ENCODE measurements at regions not wholly inside any gene's neighbourhood (a gene's known extent, or its start where the extent isn't known, plus 50 kb on each side); places are given as distances from the start of the nearest gene placed in this dataset.

DNA sequence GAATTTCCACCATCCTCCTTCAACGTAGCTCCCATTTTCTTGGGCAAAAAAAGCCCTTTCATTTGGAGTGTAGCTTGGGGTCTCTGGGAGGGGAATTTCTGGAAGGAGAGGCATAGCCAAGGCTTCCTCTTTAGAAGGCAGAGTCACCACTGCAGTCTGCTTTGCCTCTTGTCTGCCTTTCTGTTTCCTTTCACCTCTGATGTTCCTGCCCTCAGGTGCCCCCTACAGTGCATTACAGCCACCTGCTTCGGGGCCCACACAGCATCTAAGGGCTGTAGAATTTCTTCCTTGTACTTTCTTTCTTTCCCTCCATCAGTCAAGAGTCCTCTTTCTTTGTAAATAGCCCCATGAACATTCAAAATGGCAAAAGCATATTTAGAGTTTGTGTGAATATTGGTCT lies 1313.9 kb downstream of the TMEM121 start:
- TF ChIP-seq, protein P1, sequence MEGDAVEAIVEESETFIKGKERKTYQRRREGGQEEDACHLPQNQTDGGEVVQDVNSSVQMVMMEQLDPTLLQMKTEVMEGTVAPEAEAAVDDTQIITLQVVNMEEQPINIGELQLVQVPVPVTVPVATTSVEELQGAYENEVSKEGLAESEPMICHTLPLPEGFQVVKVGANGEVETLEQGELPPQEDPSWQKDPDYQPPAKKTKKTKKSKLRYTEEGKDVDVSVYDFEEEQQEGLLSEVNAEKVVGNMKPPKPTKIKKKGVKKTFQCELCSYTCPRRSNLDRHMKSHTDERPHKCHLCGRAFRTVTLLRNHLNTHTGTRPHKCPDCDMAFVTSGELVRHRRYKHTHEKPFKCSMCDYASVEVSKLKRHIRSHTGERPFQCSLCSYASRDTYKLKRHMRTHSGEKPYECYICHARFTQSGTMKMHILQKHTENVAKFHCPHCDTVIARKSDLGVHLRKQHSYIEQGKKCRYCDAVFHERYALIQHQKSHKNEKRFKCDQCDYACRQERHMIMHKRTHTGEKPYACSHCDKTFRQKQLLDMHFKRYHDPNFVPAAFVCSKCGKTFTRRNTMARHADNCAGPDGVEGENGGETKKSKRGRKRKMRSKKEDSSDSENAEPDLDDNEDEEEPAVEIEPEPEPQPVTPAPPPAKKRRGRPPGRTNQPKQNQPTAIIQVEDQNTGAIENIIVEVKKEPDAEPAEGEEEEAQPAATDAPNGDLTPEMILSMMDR (IDR thresholded peaks at IDR 0.05), result no peak
- no peak for TF ChIP-seq POLR2A (IDR thresholded peaks at IDR 0.05)

Measured in body of pancreas (tissue), 4 donors.